ENCODE measurements at regions not wholly inside any gene's neighbourhood (a gene's known extent, or its start where the extent isn't known, plus 50 kb on each side); places are given as distances from the start of the nearest gene placed in this dataset.
A peak's percentile ranks its signal among the peaks of the same experiment; 100 is the strongest.

- DNase-seq (ENCODE audit: low spot score): no peak
These were observed 388.6 kb downstream of the MATN1 start for GRCh38 chr1:30334767-30335166.

- no peak for DNase-seq (ENCODE audit: low spot score)
These were observed 391.0 kb downstream of the MATN1 start for GRCh38 chr1:30332116-30333094.

GRCh38 chr1:30331415-30332065, 391.8 kb downstream of the MATN1 start:
- DNase-seq (ENCODE audit: low spot score): no peak

- no peak for DNase-seq (ENCODE audit: low spot score)
These were observed 392.7 kb downstream of the MATN1 start for GRCh38 chr1:30330644-30331043.

GRCh38 chr1:30329802-30330557, 393.4 kb downstream of the MATN1 start:
- DNase-seq (ENCODE audit: low spot score): no peak

- no peak for DNase-seq (ENCODE audit: low spot score)
These were observed 394.1 kb downstream of the MATN1 start for GRCh38 chr1:30329263-30329753.

GRCh38 chr1:30328401-30329262, 394.8 kb downstream of the MATN1 start:
- DNase-seq (ENCODE audit: low spot score): no peak

- no peak for DNase-seq (ENCODE audit: low spot score)
These were observed 395.4 kb downstream of the MATN1 start for GRCh38 chr1:30328100-30328370.

- DNase-seq (ENCODE audit: low spot score): no peak
These were observed 395.9 kb downstream of the MATN1 start for GRCh38 chr1:30327370-30328099.

GRCh38 chr1:30325999-30326398, 397.4 kb downstream of the MATN1 start:
- DNase-seq (ENCODE audit: low spot score): no peak

- DNase-seq (ENCODE audit: low spot score): no peak
These were observed 398.1 kb downstream of the MATN1 start for GRCh38 chr1:30325085-30325935.

GRCh38 chr1:30324251-30325084, 398.9 kb downstream of the MATN1 start:
- DNase-seq (ENCODE audit: low spot score): no peak

GRCh38 chr1:30323841-30324240, 399.5 kb downstream of the MATN1 start:
- peak; percentile 8 for DNase-seq (ENCODE audit: low spot score)

- DNase-seq (ENCODE audit: low spot score): no peak
These were observed 400.0 kb downstream of the MATN1 start for GRCh38 chr1:30323352-30323751.

GRCh38 chr1:30322859-30323257, 400.5 kb downstream of the MATN1 start:
- DNase-seq (ENCODE audit: low spot score): no peak

GRCh38 chr1:30321996-30322858, 401.2 kb downstream of the MATN1 start:
- no peak for DNase-seq (ENCODE audit: low spot score)

GRCh38 chr1:30321246-30321910, 402.0 kb downstream of the MATN1 start:
- DNase-seq (ENCODE audit: low spot score): peak; percentile 15

Data from SK-N-DZ (cell line).